Naive thymus-derived CD4-positive, alpha-beta T cell (primary cell): ENCODE measurements at regions not wholly inside any gene's neighbourhood (a gene's known extent, or its start where the extent isn't known, plus 50 kb on each side); places are given as distances from the start of the nearest gene placed in this dataset.

Source experiments
- ATAC-seq: fragments of 150-1000 bp; cut with Tn5 transposase; 2 replicates; pipeline ENCODE4 v1.10.0; 2021; ENCODE audit warnings: mild to moderate bottlenecking, moderate library complexity
- CTCF ChIA-PET: fragments of 350-600 bp; sonication (Branson Sonifier 250); formaldehyde crosslinking; loops from one replicate; lab custom pipeline; 2021; ENCODE audit warnings: antibody characterized with exemption; lab: Charles Lee
- POLR2A ChIA-PET: fragments of 350-600 bp; sonication (Branson Sonifier 250); formaldehyde crosslinking; loops from one replicate; lab custom pipeline; 2021; ENCODE audit warnings: antibody characterized with exemption, inconsistent platforms; lab: Charles Lee
- DNase-seq, 9 donors: peaks; one replicate each; pipeline versions ENCODE4 v3.0.0 to v3.0.0-alpha.2; 2020 to 2022; ENCODE audit warnings: mixed read lengths in 1 of 9
- H3K27ac ChIP-seq: one replicate; pipeline ENCODE4 v1.7.0; 2013; ENCODE audit warnings: mild to moderate bottlenecking, low read depth, low read length, moderate library complexity
- H3K27me3 ChIP-seq, 2 donors: one replicate each; pipeline ENCODE4 v1.7.0; 2013; ENCODE audit warnings: low read length in 2 of 2, mild to moderate bottlenecking in 2 of 2, moderate library complexity in 2 of 2; ENCODE audit not compliant: control insufficient read depth in 2 of 2, insufficient read depth in 2 of 2
- H3K36me3 ChIP-seq, 3 experiments: 1 replicate in 2 of 3; 2 replicates in 1 of 3; pipeline ENCODE4 v1.7.0; 2013; ENCODE audit warnings: low read length in 3 of 3, mild to moderate bottlenecking in 3 of 3, moderate library complexity in 1 of 3; ENCODE audit not compliant: insufficient read depth in 3 of 3, control insufficient read depth in 2 of 3
- H3K4me1 ChIP-seq, 2 donors: one replicate each; pipeline ENCODE4 v1.7.0; 2013; ENCODE audit warnings: low read length in 2 of 2, mild to moderate bottlenecking in 2 of 2, moderate library complexity in 1 of 2; ENCODE audit not compliant: control insufficient read depth in 2 of 2, insufficient read depth in 2 of 2
- H3K4me3 ChIP-seq: 2 replicates; pipeline ENCODE4 v1.7.0; 2013; ENCODE audit warnings: mild to moderate bottlenecking, low read length
- H3K9me3 ChIP-seq, 3 experiments: 1 replicate in 2 of 3; 2 replicates in 1 of 3; pipeline ENCODE4 v1.7.0; 2013; ENCODE audit warnings: low read length in 3 of 3; ENCODE audit not compliant: control insufficient read depth in 2 of 3
- H3K27ac Mint-ChIP-seq, 9 donors: one replicate each; pipeline ENCODE4 v1.8.0; 2020 to 2022; ENCODE audit warnings: mixed read lengths in 9 of 9, mild to moderate bottlenecking in 8 of 9, moderate library complexity in 5 of 9, inconsistent platforms in 2 of 9
- H3K27me3 Mint-ChIP-seq, 5 donors: one replicate each; pipeline ENCODE4 v1.8.0; 2021 to 2022; ENCODE audit warnings: mixed read lengths in 5 of 5, mild to moderate bottlenecking in 1 of 5
- H3K36me3 Mint-ChIP-seq, 5 donors: one replicate each; pipeline ENCODE4 v1.8.0; 2020 to 2022; ENCODE audit warnings: mixed read lengths in 5 of 5, mild to moderate bottlenecking in 3 of 5, inconsistent platforms in 1 of 5
- H3K4me1 Mint-ChIP-seq, 7 donors: one replicate each; pipeline ENCODE4 v1.8.0; 2020 to 2022; ENCODE audit warnings: mixed read lengths in 7 of 7, mild to moderate bottlenecking in 3 of 7, inconsistent platforms in 1 of 7
- H3K4me3 Mint-ChIP-seq, 10 donors: one replicate each; pipeline ENCODE4 v1.8.0; 2020 to 2022; ENCODE audit warnings: mild to moderate bottlenecking in 10 of 10, mixed read lengths in 10 of 10, moderate library complexity in 6 of 10, inconsistent platforms in 2 of 10
- H3K9me3 Mint-ChIP-seq, 11 donors: one replicate each; pipeline ENCODE4 v1.8.0; 2020 to 2022; ENCODE audit warnings: mixed read lengths in 11 of 11, mild to moderate bottlenecking in 4 of 11, inconsistent platforms in 1 of 11, moderate library complexity in 1 of 11
- intact Hi-C, 2 donors: fragments of 100-400 bp; cut with micrococcal nuclease; formaldehyde crosslinking; loops; one replicate each; pipeline ENCODE4 v1.15.1; 2023

DNA sequence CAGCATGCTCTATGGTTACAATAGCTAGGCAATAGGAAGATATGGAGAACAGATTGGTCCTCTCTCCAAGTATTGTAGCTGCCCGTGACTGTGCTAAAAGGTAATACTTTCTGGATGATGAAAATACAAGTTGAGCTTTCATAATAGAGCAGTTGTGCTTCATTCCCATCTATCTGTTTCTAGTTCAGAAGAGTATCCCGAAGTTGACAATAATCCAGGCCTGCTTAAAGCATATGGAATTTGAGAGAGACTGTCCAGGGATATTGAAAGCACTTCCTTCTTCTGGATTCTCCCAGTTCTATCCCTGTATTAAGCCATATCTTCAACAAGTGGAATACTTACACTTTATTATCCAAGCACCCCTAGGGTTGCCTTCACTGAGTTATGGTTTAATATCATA is 350.4 kb downstream of the EFNA5 start:
- intact Hi-C loops: no loop called here
- Histone ChIP-seq H3K4me1 (no peaks in the 10 kb centered on the region), H3K9me3 (no peaks in the 10 kb centered on the region), H3K36me3 (no peaks in the 10 kb centered on the region), H3K27ac (no peak overlapping the region), H3K27me3 (no peaks in the 10 kb centered on the region), H3K4me3 (no peak overlapping the region)
- CTCF ChIA-PET: no interaction called here
- Mint-ChIP-seq H3K36me3 (no peaks in the 10 kb centered on the region), H3K9me3 (peaks cover 0 to 6% (median 0%) of the 10 kb centered on the region in 11 donors), H3K4me3 (no peak overlapping the region), H3K4me1 (peaks cover 0 to 2% (median 0%) of the 10 kb centered on the region in 7 donors), H3K27me3 (peaks cover 0 to 10% (median under 1%) of the 10 kb centered on the region in 5 donors), H3K27ac (no peak overlapping the region)
- DNase-seq (no peak), ATAC-seq (no peak)
- POLR2A ChIA-PET: no interaction called here

DNA sequence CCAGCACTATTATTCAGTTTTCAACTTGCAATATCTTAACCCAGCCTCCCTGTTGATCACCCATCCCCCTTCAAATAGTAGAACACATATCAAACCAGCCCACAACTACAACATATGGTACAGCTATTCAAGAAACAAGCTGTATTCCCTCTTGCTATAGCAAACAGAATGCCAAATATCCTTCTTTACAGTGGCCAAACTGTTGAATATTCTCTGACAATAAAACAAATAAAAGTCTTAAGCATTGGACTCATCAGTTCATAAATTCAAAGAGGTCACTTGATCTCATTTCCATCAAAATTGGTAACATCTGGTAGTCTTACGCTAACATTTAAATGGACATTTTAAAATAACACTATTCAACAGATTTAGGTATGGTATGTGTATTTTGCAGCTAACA is 350.8 kb downstream of the EFNA5 start:
- Histone ChIP-seq H3K36me3 (no peaks in the 10 kb centered on the region), H3K4me1 (no peaks in the 10 kb centered on the region), H3K9me3 (no peaks in the 10 kb centered on the region), H3K4me3 (no peak overlapping the region), H3K27me3 (no peaks in the 10 kb centered on the region), H3K27ac (no peak overlapping the region)
- no peak for DNase-seq
- H3K36me3 Mint-ChIP-seq: no peaks in the 10 kb centered on the region
- CTCF ChIA-PET: no interaction called here
- intact Hi-C loops: no loop called here
- H3K27me3 Mint-ChIP-seq: peaks cover 0 to 10% (median 0%) of the 10 kb centered on the region in 5 donors
- peaks cover 0 to 6% (median 0%) of the 10 kb centered on the region in 11 donors for H3K9me3 Mint-ChIP-seq
- H3K4me1 Mint-ChIP-seq: peaks cover 0 to 1% (median 0%) of the 10 kb centered on the region in 7 donors
- no peak for ATAC-seq
- no peak overlapping the region for H3K27ac Mint-ChIP-seq
- no peak overlapping the region for H3K4me3 Mint-ChIP-seq
- POLR2A ChIA-PET: no interaction called here

GRCh38 chr5:107314330-107314729 is 356.4 kb downstream of the EFNA5 start:
- no peaks in the 10 kb centered on the region for H3K9me3 ChIP-seq
- no peak overlapping the region for H3K27ac ChIP-seq
- no peak overlapping the region for H3K4me3 ChIP-seq
- DNase-seq (no peak), ATAC-seq (no peak)
- no peaks in the 10 kb centered on the region for H3K36me3 ChIP-seq
- Mint-ChIP-seq H3K4me1 (no peaks in the 10 kb centered on the region), H3K9me3 (peaks cover 0 to 5% (median 0%) of the 10 kb centered on the region in 11 donors), H3K36me3 (peaks cover 0 to 5% (median 0%) of the 10 kb centered on the region in 5 donors), H3K27me3 (peaks cover 0 to 8% (median 2%) of the 10 kb centered on the region in 5 donors), H3K4me3 (no peak overlapping the region), H3K27ac (no peak overlapping the region)
- intact Hi-C loops: no loop called here
- ChIA-PET CTCF (no interaction called here), POLR2A (no interaction called here)
- H3K4me1 ChIP-seq: no peaks in the 10 kb centered on the region
- no peaks in the 10 kb centered on the region for H3K27me3 ChIP-seq

DNA sequence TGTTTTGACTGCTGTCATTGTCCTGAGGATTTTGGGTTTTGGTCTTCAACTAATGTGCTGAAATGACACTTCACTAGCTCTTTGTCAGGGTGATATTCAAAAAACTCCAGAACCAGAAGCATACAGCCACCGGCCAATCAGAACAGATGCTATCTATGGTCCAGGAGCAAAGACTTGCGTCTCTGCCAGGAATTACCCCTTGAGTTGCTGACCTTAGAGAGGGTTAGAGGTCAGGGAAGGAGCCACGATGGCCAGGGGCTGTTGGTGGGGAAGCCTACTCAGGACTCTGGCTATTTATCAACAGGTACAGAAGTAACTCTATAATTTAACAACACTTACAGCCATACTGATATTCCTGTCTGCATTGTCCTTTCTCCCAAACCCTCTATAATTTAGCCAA is 356.8 kb downstream of the EFNA5 start:
- no peak overlapping the region for H3K27ac ChIP-seq
- DNase-seq (no peak), ATAC-seq (no peak)
- no peak overlapping the region for H3K27ac Mint-ChIP-seq
- peaks cover 0 to 5% (median 0%) of the 10 kb centered on the region in 5 donors for H3K36me3 Mint-ChIP-seq
- ChIA-PET CTCF (no interaction called here), POLR2A (no interaction called here)
- H3K27me3 ChIP-seq: no peaks in the 10 kb centered on the region
- H3K4me1 Mint-ChIP-seq: no peaks in the 10 kb centered on the region
- no peaks in the 10 kb centered on the region for H3K36me3 ChIP-seq
- intact Hi-C loops: no loop called here
- peaks cover 0 to 8% (median 2%) of the 10 kb centered on the region in 5 donors for H3K27me3 Mint-ChIP-seq
- H3K4me1 ChIP-seq: no peaks in the 10 kb centered on the region
- no peak overlapping the region for H3K4me3 Mint-ChIP-seq
- H3K9me3 Mint-ChIP-seq: peaks cover 0 to 5% (median 0%) of the 10 kb centered on the region in 11 donors
- H3K9me3 ChIP-seq: no peaks in the 10 kb centered on the region
- no peak overlapping the region for H3K4me3 ChIP-seq

DNA sequence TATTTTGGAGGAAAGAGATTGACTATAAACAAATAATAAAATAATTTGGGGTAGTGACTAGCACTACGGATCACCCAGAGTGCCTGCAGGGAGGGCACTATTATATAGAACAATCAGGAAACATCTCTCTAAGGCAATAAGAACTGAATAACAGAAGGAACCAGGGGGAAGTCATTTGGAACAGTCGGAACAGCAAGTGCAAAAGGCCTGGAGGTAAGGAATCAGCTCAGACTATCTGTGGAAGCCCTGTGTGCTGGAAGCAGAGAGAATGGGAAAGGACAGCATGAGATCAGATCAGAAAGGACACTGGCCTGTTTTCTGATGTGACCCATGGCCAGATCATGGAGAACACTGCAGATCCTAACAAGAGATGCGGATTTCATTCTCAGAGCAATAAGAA is 357.6 kb downstream of the EFNA5 start:
- POLR2A ChIA-PET: no interaction called here
- Histone ChIP-seq H3K27me3 (no peaks in the 10 kb centered on the region), H3K4me3 (no peak overlapping the region), H3K9me3 (no peaks in the 10 kb centered on the region), H3K4me1 (no peaks in the 10 kb centered on the region), H3K27ac (no peak overlapping the region), H3K36me3 (no peaks in the 10 kb centered on the region)
- ATAC-seq: no peak
- CTCF ChIA-PET: no interaction called here
- Mint-ChIP-seq H3K27ac (no peak overlapping the region), H3K4me1 (no peaks in the 10 kb centered on the region), H3K9me3 (peaks cover 0 to 6% (median 0%) of the 10 kb centered on the region in 11 donors), H3K27me3 (peaks cover 0 to 8% (median 2%) of the 10 kb centered on the region in 5 donors), H3K36me3 (peaks cover 0 to 5% (median 0%) of the 10 kb centered on the region in 5 donors), H3K4me3 (no peak overlapping the region)
- DNase-seq: no peak
- intact Hi-C loops: no loop called here

DNA sequence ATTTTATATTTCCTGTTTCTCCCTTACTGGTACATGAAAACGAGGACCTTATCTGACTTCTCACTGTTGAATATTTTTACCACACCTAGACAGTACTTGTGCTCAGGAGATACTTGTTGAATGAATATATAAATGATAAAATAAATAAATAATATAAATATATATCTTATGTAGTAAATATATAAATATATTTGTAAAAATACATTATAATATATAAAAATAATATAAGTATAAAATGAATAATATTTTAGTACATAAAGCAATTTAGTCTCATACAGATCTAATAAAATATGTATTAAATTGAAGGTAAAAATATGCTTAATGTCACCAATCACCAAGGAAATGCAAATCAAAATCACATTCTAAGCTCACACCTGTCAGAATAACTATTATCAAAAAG is 360.6 kb downstream of the EFNA5 start:
- H3K4me1 Mint-ChIP-seq: no peaks in the 10 kb centered on the region
- H3K9me3 Mint-ChIP-seq: peaks cover 0 to 9% (median 0%) of the 10 kb centered on the region in 11 donors
- no peaks in the 10 kb centered on the region for H3K36me3 ChIP-seq
- DNase-seq: no peak
- H3K27me3 Mint-ChIP-seq: peaks cover 0 to 6% (median 1%) of the 10 kb centered on the region in 5 donors
- intact Hi-C loops: no loop called here
- no peaks in the 10 kb centered on the region for H3K4me1 ChIP-seq
- H3K4me3 ChIP-seq: no peak overlapping the region
- no peak for ATAC-seq
- H3K4me3 Mint-ChIP-seq: no peak overlapping the region
- ChIA-PET POLR2A (no interaction called here), CTCF (no interaction called here)
- no peaks in the 10 kb centered on the region for H3K27me3 ChIP-seq
- H3K36me3 Mint-ChIP-seq: peaks cover 0 to 5% (median 0%) of the 10 kb centered on the region in 5 donors
- H3K27ac ChIP-seq: no peak overlapping the region
- no peaks in the 10 kb centered on the region for H3K9me3 ChIP-seq
- no peak overlapping the region for H3K27ac Mint-ChIP-seq

DNA sequence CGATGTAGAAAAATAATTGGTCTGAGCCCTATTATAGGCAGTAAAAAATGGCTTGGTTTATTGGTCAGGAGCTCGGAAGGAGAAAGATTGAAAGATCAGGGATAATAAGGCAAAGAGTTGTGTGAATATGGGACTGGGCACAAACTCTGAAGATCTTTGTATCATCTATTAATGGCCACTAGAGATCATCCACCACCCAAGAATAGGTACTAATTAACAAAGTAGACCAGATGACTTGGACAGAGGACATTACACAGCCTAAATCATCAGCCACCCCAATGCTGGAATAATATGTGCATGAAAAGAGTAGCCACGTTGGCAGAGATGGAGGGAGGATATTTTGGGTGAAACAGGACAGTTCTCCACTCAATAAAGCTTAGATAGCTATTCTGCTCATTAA is 364.1 kb downstream of the EFNA5 start:
- no peak for ATAC-seq
- Mint-ChIP-seq H3K27me3 (peaks cover 0 to 5% (median 0%) of the 10 kb centered on the region in 5 donors), H3K9me3 (peaks cover 0 to 7% (median 0%) of the 10 kb centered on the region in 11 donors), H3K4me3 (no peak overlapping the region), H3K4me1 (no peaks in the 10 kb centered on the region), H3K27ac (no peak overlapping the region), H3K36me3 (no peaks in the 10 kb centered on the region)
- intact Hi-C loops: no loop called here
- Histone ChIP-seq H3K4me1 (no peaks in the 10 kb centered on the region), H3K27ac (no peak overlapping the region), H3K9me3 (no peaks in the 10 kb centered on the region), H3K4me3 (no peak overlapping the region), H3K36me3 (no peaks in the 10 kb centered on the region), H3K27me3 (no peaks in the 10 kb centered on the region)
- POLR2A ChIA-PET: no interaction called here
- no peak for DNase-seq
- CTCF ChIA-PET: no interaction called here
